ENCODE measurements at regions not wholly inside any gene's neighbourhood (a gene's known extent, or its start where the extent isn't known, plus 50 kb on each side); places are given as distances from the start of the nearest gene placed in this dataset.

- no peak for DNase-seq
Observed at GRCh38 chr4:17166954-17167353, 268.5 kb upstream of the LDB2 start.

DNA sequence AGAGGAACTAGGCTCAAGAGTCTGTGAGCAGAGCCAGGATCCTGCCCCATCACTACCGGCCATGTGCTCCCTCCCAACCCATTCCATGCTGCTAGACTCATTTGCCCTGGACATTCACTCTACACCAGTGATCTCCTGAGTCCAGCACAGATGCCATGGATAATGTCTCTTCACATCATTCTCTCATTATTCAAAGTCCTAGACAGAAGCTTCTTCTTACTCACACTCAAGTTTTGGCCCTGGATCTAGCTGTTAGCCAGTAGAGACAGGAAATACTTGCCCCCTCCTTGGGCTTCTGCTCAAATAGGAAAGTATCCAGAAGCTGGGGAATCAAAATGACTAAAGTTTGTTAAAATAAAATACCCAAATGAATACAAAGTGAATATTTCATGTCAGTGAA is 266.8 kb upstream of the LDB2 start:
- no peak for DNase-seq

GRCh38 chr4:17164666-17165065 is 266.2 kb upstream of the LDB2 start:
- DNase-seq: no peak

DNA sequence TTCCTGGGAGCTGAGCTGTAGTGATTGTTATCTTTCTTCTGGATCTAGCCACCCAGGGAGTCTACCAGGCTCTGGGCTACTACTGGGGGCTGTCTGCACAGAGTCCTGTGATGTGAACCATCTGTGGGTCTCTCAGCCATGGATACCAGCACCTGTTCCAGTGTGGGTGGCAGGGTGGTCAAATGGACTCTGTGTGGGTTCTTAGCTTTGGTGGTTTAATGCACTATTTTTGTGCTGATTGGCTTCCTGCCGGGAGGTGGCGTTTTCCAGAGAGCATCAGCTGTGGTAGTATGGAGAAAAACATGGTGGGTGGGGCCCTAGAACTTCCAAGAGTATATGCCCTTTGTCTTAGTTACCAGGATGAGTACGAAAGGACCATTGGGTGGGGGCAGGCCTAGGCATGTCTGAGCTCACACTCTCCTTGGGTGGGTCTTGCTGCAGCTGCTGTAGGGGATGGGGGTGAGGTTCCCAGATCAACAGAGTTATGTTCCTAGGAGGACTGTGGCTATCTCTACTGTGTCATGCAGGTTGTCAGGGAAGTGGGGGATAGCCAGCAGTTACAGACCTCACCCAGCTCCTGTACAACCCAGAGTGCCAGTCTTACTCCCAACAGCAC is 264.8 kb upstream of the LDB2 start:
- DNase-seq: no peak

GRCh38 chr4:17157304-17157703 is 258.9 kb upstream of the LDB2 start:
- DNase-seq: no peak

- no peak for DNase-seq
Observed at GRCh38 chr4:17155486-17155885, 257.0 kb upstream of the LDB2 start.

DNA sequence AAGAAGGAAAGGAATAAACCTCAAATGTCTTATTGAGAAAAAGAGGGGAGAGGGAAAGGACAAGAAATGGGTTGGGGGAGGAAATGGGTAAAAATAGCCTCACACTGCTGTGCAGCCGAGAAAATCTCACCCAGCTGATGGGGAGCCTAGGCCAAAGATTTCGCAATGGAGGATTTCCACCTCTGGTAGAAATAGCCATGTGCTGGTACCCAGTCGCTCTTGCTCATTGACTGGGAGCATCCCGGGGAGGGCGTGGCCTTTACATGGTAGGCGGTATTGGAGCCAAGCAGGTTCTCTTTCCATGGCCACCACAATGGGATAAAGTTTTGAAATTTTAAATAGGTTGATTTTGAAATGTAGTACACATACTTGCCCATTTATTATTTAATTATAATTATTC is 255.1 kb upstream of the LDB2 start:
- no peak for DNase-seq

DNA sequence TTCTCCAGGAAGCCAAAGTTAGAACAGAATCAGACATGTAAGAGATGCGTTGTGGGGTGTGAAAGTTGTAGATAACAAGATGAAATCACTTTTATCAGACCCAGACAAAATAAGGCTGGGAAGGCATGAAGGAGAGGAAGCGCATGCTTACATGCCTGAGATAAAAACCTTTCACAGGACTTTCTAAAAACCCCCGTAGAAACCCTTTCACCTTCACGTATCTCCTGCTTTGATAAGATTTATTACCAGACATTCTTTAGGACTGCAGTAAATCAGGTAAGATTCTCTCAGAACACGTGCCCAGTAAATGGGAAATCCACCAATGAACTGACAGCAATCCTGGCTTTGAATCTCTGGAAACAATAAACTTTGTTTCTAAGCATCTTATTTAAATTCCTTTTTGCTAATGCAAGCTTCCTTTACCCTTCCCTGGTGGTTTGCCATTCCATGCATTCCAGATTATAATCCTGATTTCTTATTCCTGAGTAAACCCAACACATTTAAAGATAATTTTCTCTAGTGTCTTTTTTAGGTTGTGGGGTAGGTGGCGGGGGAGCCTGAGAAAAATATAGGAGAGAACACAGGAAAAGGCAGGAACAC is 254.6 kb upstream of the LDB2 start:
- no peak for DNase-seq

GRCh38 chr4:17142232-17142711 is 243.8 kb upstream of the LDB2 start:
- DNase-seq: no peak

DNA sequence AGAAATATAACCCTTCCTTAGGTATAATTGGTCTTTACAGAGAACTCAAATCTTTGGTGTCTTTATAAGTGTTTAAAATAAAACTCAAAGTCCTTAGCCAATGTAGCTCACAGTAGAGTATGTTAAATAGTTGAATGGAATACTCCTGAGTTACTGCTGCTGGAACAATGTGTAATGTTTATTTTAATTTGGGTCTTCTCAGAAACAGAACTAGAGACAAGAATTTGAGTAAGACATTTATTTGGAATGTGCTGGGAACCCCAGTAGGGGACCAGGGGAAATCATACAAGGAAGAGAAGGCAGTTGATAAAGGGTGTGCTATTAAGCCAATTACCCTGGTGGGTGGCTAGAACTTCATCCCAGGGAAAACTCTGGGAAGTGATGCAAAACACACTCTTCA is 240.4 kb upstream of the LDB2 start:
- DNase-seq: no peak

- DNase-seq: no peak
Observed at GRCh38 chr4:17134565-17134964, 236.1 kb upstream of the LDB2 start.

- no peak for DNase-seq
Observed at GRCh38 chr4:17134100-17134499, 235.7 kb upstream of the LDB2 start.

DNA sequence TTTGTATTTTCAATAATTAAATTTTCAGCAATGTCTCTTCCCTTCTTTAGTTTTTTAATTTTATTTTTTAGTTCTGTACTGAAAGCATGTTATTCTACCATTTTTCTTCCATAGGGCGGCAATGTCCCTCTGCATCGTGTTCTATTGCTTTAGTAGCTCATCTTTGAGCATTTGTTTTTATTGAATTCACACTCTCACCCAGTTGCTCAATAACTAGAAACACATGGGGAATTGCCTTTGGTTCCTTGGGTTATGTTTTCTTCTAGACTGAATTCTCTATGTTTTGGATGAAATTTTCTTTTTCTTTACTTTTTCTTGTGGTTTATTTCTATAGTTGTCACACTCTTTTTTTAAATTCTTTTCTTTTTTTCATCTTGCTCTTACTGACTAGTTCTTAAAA is 233.8 kb upstream of the LDB2 start:
- no peak for DNase-seq

DNA sequence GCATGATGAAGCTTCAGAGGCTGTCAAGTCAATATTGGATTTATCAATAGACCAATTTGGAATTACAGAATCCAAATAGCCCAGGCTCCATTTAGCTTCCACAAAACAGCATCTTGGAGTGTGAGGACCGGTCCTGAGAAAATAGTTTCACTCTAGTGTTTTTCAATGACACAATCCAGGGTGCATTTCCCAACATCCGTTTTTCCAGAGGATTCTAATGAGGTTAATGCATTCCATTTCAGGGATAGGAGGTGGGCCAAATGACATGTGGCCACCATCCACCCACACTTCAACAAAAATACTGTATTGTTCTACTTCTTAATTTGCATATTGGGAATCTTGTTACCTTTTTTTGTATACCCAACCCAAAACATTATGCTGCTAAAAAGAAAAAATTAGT is 229.8 kb upstream of the LDB2 start:
- DNase-seq: no peak

- DNase-seq: no peak
Observed at GRCh38 chr4:17126321-17126966, 228.0 kb upstream of the LDB2 start.

DNA sequence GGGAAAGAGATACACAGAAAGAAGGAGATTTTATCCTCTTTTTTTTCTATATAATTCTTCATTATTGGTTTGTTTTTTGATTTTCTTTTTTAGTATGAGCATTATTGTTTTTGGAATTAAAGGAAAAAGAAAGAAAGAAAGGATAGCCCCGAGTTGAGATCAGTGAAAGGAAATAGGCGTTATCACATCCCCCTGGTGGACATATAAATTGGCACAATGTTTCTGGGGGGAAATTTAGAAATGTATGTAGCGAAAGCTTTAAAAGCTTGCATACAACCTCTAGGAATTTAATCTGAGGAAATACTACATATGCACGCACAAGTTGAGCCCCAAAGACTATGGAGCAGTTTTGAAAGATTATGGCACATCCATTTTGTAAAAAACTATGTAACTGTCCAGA is 226.3 kb upstream of the LDB2 start:
- no peak for DNase-seq

DNA sequence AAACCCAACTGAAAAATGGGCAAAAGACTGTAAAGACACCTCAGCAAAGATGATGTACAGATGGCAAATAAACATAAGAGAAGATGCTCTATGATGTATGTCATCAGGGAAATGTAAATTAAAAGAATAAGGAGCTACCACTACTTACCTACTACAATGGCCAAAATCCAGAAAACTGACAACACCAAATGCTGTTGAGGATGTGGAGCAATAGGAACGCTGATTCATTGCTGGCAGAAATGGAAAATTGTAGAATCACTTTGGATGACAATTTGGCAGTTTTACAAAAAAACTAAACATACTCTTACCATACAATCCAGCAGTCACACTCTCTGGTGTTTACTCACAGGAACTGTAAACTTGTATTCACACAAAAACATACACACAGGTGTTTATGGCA is 222.3 kb upstream of the LDB2 start:
- DNase-seq: no peak

DNA sequence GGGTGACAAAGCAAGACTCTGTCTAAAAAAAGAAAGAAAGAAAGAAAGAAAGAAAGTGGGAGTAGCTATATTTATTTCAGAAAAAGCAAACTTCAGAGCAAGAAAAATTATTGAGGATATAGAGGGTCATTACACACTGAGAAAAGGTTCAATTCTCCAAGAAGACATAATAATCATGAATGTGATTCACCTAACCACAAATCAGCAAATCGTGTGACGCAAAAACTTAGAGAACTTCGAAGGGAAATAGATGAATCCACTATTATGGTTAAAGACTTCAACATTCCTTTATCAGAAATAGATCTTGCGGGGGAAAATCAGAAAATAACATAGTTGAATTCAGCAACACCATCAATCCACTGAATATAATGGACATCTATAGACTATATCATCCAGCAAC is 219.3 kb upstream of the LDB2 start:
- DNase-seq: no peak

GRCh38 chr4:17115583-17115982 is 217.1 kb upstream of the LDB2 start:
- DNase-seq: no peak

- no peak for DNase-seq
Observed at GRCh38 chr4:17112292-17112659, 213.8 kb upstream of the LDB2 start.

DNA sequence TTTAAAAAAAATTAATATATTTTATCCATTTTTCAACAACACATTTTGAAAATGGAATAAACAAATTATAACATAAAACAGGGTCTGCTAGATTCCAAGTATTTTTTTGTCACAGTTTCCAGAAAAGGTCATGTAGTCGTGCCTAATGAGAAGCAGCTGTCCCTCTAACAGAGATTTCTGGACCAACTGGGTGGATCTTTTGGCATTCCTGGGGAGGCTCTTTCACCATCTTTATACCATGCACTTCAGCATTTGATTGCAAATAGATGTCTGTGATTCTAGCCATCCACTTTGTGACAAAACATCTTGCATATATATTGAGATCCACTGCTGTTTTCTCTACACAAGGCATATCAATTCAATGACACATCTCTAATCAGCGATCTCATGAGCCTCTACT is 210.7 kb upstream of the LDB2 start:
- DNase-seq: no peak

DNA sequence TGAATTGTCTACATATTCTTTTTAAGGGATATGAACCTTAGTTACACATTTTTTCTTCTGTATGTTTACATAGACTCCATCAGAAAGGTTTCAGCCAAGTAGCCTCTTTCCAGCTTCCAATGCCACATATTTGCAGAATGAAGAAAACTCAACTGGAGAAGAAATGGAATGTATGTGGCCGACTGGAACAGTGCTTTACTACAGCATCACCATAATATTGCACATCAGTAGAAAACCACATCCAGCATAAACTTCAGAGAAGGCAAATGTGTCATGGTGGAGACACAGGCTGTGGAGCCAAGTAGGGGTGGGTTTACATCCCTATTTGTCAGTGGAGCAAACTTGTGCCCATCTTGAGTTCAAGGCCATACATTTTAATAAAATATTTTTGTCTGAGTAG is 204.8 kb upstream of the LDB2 start:
- DNase-seq: no peak

DNA sequence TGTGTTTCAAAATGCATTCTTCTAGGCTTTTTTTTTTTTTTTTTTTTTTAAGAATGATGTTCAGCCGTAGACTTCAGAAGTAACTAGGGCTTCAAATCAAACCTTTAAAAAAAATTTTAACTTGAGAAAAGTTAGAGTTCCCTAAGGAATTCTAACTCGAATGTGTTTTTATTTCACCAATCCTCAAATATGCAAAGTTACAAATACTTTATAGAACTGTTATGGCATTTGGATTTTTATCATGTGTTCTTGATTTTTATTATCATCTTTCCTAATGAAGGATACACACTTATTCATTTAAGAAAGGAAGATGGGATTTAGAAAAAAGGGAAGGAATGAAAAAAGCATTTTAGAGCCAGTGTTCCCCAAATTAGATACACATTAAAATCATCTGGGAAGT is 200.6 kb upstream of the LDB2 start:
- no peak for DNase-seq

- DNase-seq: no peak
Observed at GRCh38 chr4:17098401-17098800, 200.0 kb upstream of the LDB2 start.

DNA sequence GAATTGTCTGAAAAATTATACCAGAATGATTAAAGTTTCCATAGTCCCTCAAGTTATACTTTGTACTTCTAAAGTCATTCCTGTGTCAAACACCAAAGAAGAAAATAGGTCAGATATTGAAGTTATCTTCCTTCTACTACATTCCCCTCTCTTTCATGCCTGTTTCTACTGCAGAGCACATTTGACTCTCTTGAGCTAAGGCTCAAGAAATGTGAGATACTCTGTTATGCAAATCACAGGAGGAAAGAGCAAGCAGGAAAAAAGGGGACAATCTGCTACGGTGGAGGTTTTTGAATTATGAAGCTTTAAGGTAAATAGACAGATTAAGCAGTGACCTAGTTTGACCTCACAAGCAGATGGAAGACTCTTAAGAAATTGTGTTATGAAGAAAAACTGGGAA is 198.9 kb upstream of the LDB2 start:
- DNase-seq: no peak

All from GOT3 (cell line).